ENCODE measurements at regions not wholly inside any gene's neighbourhood (a gene's known extent, or its start where the extent isn't known, plus 50 kb on each side); places are given as distances from the start of the nearest gene placed in this dataset.
"Not testable (repeated sequence)": the region's sequence is repeated elsewhere in the genome, so short reads cannot be mapped to it uniquely, and the experiment has no call there.

GRCh38 chr1:80533775-80534334 lies 1266.9 kb upstream of the ADGRL2 start:
- no peak for DNase-seq (ENCODE audit: extremely low read depth, low read depth)
- H3K4me3 ChIP-seq (replicated peaks; ENCODE audit: low read depth, low read length): no peak overlapping the region
- no peak for TF ChIP-seq CTCF (IDR thresholded peaks at IDR 0.05; ENCODE audit: low read depth, low read length, missing control alignments)

GRCh38 chr1:80533093-80533492 lies 1267.6 kb upstream of the ADGRL2 start:
- no peak overlapping the region for H3K4me3 ChIP-seq (replicated peaks; ENCODE audit: low read depth, low read length)
- no peak for TF ChIP-seq CTCF (IDR thresholded peaks at IDR 0.05; ENCODE audit: low read depth, low read length, missing control alignments)
- no peak for DNase-seq (ENCODE audit: extremely low read depth, low read depth)

DNA sequence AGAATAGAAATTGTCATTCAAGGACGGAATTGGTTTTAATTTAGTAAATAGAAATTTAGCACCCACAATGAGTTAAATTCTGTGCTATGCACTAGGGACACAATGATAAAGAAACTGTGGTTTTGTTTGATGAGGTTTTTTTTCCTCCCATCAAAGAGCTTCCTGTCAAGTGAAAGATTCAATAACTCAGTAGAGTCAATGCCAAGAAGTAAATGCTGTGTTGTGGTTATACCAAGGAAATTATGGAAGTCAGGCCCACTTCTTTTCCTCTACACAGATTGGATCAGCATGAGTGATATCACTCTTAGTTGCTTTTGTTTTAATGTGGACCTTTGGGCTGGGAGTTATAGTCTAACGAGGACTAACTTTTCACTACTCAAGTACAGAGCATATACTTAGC lies 1269.6 kb upstream of the ADGRL2 start:
- H3K4me3 ChIP-seq (replicated peaks; ENCODE audit: low read depth, low read length): no peak overlapping the region
- no peak for DNase-seq (ENCODE audit: extremely low read depth, low read depth)
- TF ChIP-seq CTCF (IDR thresholded peaks at IDR 0.05; ENCODE audit: low read depth, low read length, missing control alignments): no peak

DNA sequence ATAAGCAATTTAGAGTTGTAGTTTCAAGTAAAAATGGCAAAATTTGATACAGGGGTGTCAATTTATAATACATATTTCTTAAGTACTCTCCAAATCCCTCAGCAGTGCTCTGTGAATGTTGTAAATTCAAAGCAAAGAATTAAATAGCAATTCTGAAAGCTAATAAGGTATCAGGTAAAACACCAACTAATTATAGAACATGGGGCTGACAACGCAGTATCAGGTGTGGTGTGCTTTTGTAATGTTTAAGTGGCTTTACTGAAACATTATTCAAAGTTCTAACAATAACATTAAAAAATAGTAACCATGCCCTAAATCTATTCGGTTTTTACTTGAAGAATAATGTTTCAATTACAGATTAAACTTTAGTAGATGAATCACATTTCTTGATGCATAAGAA lies 1271.2 kb upstream of the ADGRL2 start:
- no peak for DNase-seq (ENCODE audit: extremely low read depth, low read depth)
- no peak overlapping the region for H3K4me3 ChIP-seq (replicated peaks; ENCODE audit: low read depth, low read length)
- no peak for TF ChIP-seq CTCF (IDR thresholded peaks at IDR 0.05; ENCODE audit: low read depth, low read length, missing control alignments)

- DNase-seq (ENCODE audit: extremely low read depth, low read depth): no peak
- TF ChIP-seq CTCF (IDR thresholded peaks at IDR 0.05; ENCODE audit: low read depth, low read length, missing control alignments): no peak
- no peak overlapping the region for H3K4me3 ChIP-seq (replicated peaks; ENCODE audit: low read depth, low read length)
Observed at GRCh38 chr1:80523861-80524260, 1276.9 kb upstream of the ADGRL2 start.

- not testable (repeated sequence) for H3K4me3 ChIP-seq (replicated peaks; ENCODE audit: low read depth, low read length); DNase-seq (ENCODE audit: extremely low read depth, low read depth)
Observed at GRCh38 chr1:80523071-80523470, 1277.7 kb upstream of the ADGRL2 start.

GRCh38 chr1:80520949-80521348 lies 1279.8 kb upstream of the ADGRL2 start:
- no peak for DNase-seq (ENCODE audit: extremely low read depth, low read depth)
- TF ChIP-seq CTCF (IDR thresholded peaks at IDR 0.05; ENCODE audit: low read depth, low read length, missing control alignments): no peak
- no peak overlapping the region for H3K4me3 ChIP-seq (replicated peaks; ENCODE audit: low read depth, low read length)
